OCI-LY3 (cell line): ENCODE measurements at regions not wholly inside any gene's neighbourhood (a gene's known extent, or its start where the extent isn't known, plus 50 kb on each side); places are given as distances from the start of the nearest gene placed in this dataset.

ENCODE experiments used
- CTCF ChIP-seq: fragments of 200-600, 300-600 bp; sonication (generic); IDR thresholded peaks from 2 replicates; pipeline ENCODE4 v1.5.1; 2014; ENCODE audit warnings: antibody characterized with exemption, low read length, low read depth
- EZH2phosphoT487 ChIP-seq: fragments of 200-600 bp; shearing (Covaris generic); IDR thresholded peaks from 2 replicates; pipeline ENCODE4 v1.6.1; 2018; ENCODE audit warnings: antibody characterized with exemption, mixed run types, low read depth

DNA sequence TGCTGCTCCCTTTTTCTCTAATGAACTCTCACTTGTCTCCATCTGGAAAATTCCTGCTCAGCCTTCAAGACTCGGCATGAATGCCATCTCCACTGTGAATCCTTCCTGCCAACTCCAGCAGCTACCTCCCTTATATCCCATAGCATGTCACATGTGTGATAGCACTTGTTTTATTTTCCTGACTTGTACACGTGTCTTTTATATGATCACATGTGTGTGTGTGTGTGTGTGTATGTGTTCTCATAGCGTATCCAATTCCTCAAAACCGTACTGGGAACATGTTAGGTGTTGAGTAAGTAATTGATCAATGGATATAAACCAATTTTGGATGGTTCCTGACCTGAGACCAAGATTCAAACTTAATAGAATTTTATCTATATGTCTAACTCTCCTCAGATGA lies 1107.7 kb downstream of the GALC start:
- no peak for TF ChIP-seq CTCF
- TF ChIP-seq EZH2phosphoT487 = no peak
